ENCODE measurements at regions not wholly inside any gene's neighbourhood (a gene's known extent, or its start where the extent isn't known, plus 50 kb on each side); places are given as distances from the start of the nearest gene placed in this dataset.

- TF ChIP-seq CTCF (IDR thresholded peaks at IDR 0.05): no peak
- TF ChIP-seq POLR2A (IDR thresholded peaks at IDR 0.05): no peak
These were observed 192.1 kb downstream of the ERCC6L2 start for GRCh38 chr9:96067600-96067999.
